Loucy (cell line): ENCODE measurements at regions not wholly inside any gene's neighbourhood (a gene's known extent, or its start where the extent isn't known, plus 50 kb on each side); places are given as distances from the start of the nearest gene placed in this dataset.

Experiments
- H2AFZ ChIP-seq: fragments of 200-600 bp; sonication (generic); 2 replicates; pipeline ENCODE4 v1.6.0; 2016; ENCODE audit warnings: antibody characterized with exemption, mild to moderate bottlenecking, low read length, moderate library complexity
- H3F3A ChIP-seq: fragments of 200-600 bp; 2 replicates; pipeline ENCODE4 v1.6.0; 2016; ENCODE audit warnings: antibody characterized with exemption, low read depth, mild to moderate bottlenecking
- H3K27me3 ChIP-seq: fragments of 200-600 bp; sonication (generic); 2 replicates; pipeline ENCODE4 v1.6.1; 2014; ENCODE audit warnings: low read length, mild to moderate bottlenecking; ENCODE audit not compliant: insufficient read depth, poor library complexity, severe bottlenecking
- H3K36me3 ChIP-seq: fragments of 200-600 bp; sonication (generic); 2 replicates; pipeline ENCODE4 v1.6.1; 2016; ENCODE audit warnings: low read length; ENCODE audit not compliant: insufficient read depth
- H3K4me1 ChIP-seq: fragments of 200-600 bp; sonication (generic); 2 replicates; pipeline ENCODE4 v1.5.1; 2014; ENCODE audit warnings: low read length, mild to moderate bottlenecking; ENCODE audit not compliant: insufficient read depth, poor library complexity, severe bottlenecking
- H3K4me2 ChIP-seq: fragments of 200-600 bp; sonication (generic); 2 replicates; pipeline ENCODE4 v1.6.0; 2014; ENCODE audit warnings: antibody characterized with exemption, low read length, low read depth, mild to moderate bottlenecking; ENCODE audit not compliant: poor library complexity, severe bottlenecking
- H3K4me3 ChIP-seq: fragments of 200-600 bp; sonication (generic); 2 replicates; pipeline ENCODE4 v1.5.1; 2014; ENCODE audit warnings: low read length, mild to moderate bottlenecking, mixed read lengths; ENCODE audit not compliant: poor library complexity, severe bottlenecking
- H3K79me2 ChIP-seq: fragments of 200-600 bp; sonication (generic); 2 replicates; pipeline ENCODE4 v1.6.1; 2014; ENCODE audit warnings: low read length; ENCODE audit not compliant: insufficient read depth
- H3K9ac ChIP-seq: fragments of 200-600 bp; sonication (generic); 2 replicates; pipeline ENCODE4 v1.6.0; 2014; ENCODE audit warnings: mild to moderate bottlenecking, low read depth, low read length, moderate library complexity; ENCODE audit not compliant: poor library complexity, severe bottlenecking
- H3K9me2 ChIP-seq: fragments of 200-600 bp; sonication (generic); replicated peaks from 2 replicates; pipeline ENCODE4 v1.6.1; 2016; ENCODE audit warnings: low read depth, low read length, mixed read lengths
- H3K9me3 ChIP-seq: fragments of 200-600 bp; sonication (generic); 2 replicates; pipeline ENCODE4 v1.6.1; 2014; ENCODE audit warnings: mild to moderate bottlenecking, antibody characterized with exemption, low read length, low read depth; ENCODE audit not compliant: insufficient read depth
- H4K20me1 ChIP-seq: fragments of 200-600 bp; sonication (generic); 2 replicates; pipeline ENCODE4 v1.6.0; 2014; ENCODE audit warnings: antibody characterized with exemption, low read length, mild to moderate bottlenecking; ENCODE audit not compliant: insufficient read depth, poor library complexity, severe bottlenecking
- EZH2phosphoT487 ChIP-seq: fragments of 200-600 bp; IDR thresholded peaks from 2 replicates; pipeline ENCODE4 v1.6.1; 2018; ENCODE audit warnings: antibody characterized with exemption, mild to moderate bottlenecking, moderate library complexity, borderline replicate concordance
- TF ChIP-seq, protein P1 (sequence below): fragments of 200-600 bp; sonication (generic); conservative IDR thresholded peaks from 2 replicates; pipeline ENCODE4 v1.5.1; 2014; ENCODE audit warnings: mild to moderate bottlenecking, antibody characterized with exemption, low read length

DNA sequence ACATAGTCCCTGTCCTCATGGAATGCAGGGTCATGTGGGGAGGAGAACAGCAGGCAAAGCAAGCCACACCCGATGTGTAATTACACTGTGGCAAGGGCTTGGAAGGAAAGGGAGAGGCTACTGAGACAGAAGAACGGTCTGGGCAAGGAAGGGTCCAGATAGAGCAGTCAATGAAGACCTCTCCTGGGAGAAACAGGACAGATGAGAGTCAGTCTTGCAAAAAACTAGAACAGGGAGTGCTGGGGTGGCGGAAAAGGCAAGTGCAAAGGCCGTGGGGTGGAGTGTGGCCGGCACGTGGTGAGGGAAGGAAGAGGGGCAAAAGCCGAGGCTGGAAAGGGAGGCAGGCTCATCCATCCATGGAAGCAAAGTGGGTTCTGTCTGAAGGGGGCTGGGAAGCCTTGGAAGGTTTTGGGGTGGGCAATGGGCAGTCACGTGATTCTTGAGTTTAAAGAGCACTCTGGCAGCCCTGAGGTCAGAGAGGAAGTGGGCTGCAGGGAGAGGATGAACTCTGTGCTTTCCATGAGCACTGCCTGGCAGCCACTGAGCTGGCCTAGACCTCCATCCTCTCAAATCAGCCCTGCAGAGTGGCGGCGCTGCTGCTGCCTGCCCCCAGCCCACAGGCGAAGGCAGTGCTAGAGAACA is 182.2 kb downstream of the INHBB start:
- H3K9me2 ChIP-seq, result no peaks in the 10 kb centered on the region
- TF ChIP-seq, protein P1, sequence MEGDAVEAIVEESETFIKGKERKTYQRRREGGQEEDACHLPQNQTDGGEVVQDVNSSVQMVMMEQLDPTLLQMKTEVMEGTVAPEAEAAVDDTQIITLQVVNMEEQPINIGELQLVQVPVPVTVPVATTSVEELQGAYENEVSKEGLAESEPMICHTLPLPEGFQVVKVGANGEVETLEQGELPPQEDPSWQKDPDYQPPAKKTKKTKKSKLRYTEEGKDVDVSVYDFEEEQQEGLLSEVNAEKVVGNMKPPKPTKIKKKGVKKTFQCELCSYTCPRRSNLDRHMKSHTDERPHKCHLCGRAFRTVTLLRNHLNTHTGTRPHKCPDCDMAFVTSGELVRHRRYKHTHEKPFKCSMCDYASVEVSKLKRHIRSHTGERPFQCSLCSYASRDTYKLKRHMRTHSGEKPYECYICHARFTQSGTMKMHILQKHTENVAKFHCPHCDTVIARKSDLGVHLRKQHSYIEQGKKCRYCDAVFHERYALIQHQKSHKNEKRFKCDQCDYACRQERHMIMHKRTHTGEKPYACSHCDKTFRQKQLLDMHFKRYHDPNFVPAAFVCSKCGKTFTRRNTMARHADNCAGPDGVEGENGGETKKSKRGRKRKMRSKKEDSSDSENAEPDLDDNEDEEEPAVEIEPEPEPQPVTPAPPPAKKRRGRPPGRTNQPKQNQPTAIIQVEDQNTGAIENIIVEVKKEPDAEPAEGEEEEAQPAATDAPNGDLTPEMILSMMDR, result no peak
- TF ChIP-seq EZH2phosphoT487, result no peak
- no peaks in the 10 kb centered on the region for H4K20me1 ChIP-seq
- H3K4me2 ChIP-seq, result no peak overlapping the region
- no peak overlapping the region for H2AFZ ChIP-seq
- H3K36me3 ChIP-seq, result no peaks in the 10 kb centered on the region
- H3K9ac ChIP-seq, result no peak overlapping the region
- no peaks in the 10 kb centered on the region for H3K9me3 ChIP-seq
- no peaks in the 10 kb centered on the region for H3K4me1 ChIP-seq
- no peaks in the 10 kb centered on the region for H3K27me3 ChIP-seq
- H3F3A ChIP-seq, result no peaks in the 10 kb centered on the region
- no peaks in the 10 kb centered on the region for H3K79me2 ChIP-seq
- H3K4me3 ChIP-seq, result no peak overlapping the region

DNA sequence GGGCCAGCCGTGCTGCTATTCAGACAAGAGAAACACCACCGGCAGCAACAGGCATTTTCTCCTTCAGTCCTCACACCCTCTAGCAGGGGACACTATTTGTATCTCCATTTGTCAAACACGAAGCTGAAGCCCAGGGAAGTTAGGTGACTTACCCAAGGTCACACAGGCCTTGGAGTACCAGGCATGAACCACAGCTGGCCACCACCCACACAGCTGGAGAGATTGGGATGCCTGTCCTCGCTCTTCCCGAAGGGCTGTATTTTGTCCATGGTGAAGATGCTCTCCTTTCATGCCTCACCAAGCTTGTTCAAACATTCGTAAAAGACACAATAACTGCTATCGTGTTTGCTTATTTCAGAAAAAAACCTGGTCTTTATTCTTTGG is 182.7 kb downstream of the INHBB start:
- H3K36me3 ChIP-seq, result no peaks in the 10 kb centered on the region
- H4K20me1 ChIP-seq, result no peaks in the 10 kb centered on the region
- H3K9me2 ChIP-seq, result no peaks in the 10 kb centered on the region
- H3K9me3 ChIP-seq, result no peaks in the 10 kb centered on the region
- H3K4me3 ChIP-seq, result no peak overlapping the region
- no peaks in the 10 kb centered on the region for H3K27me3 ChIP-seq
- no peaks in the 10 kb centered on the region for H3K79me2 ChIP-seq
- no peaks in the 10 kb centered on the region for H3F3A ChIP-seq
- H2AFZ ChIP-seq, result no peak overlapping the region
- H3K9ac ChIP-seq, result no peak overlapping the region
- H3K4me1 ChIP-seq, result no peaks in the 10 kb centered on the region
- TF ChIP-seq, protein P1, result no peak
- TF ChIP-seq EZH2phosphoT487, result no peak
- no peak overlapping the region for H3K4me2 ChIP-seq

DNA sequence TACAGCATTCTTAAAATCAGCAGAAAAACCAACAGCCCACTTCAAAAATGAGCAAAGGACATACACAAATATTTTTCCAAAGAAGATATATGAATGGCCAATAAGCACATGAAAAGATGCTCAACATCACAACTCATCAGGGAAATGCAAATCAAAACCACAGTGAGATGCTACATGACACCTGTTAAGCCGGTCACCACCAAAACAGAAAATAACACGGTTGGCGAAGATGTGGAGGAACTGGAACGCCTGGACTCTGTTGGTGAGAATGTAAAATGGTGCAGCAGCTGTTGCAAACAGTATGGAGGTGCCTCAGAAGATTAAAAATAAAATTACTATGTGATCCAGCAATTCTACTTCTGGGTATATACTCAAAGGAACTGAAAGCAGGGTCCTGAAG is 184.8 kb downstream of the INHBB start:
- no peak overlapping the region for H3K4me2 ChIP-seq
- no peaks in the 10 kb centered on the region for H3F3A ChIP-seq
- no peaks in the 10 kb centered on the region for H3K4me1 ChIP-seq
- no peaks in the 10 kb centered on the region for H3K79me2 ChIP-seq
- H4K20me1 ChIP-seq, result no peaks in the 10 kb centered on the region
- no peaks in the 10 kb centered on the region for H3K36me3 ChIP-seq
- no peaks in the 10 kb centered on the region for H3K9me3 ChIP-seq
- no peak overlapping the region for H2AFZ ChIP-seq
- no peak overlapping the region for H3K9ac ChIP-seq
- no peaks in the 10 kb centered on the region for H3K27me3 ChIP-seq
- H3K4me3 ChIP-seq, result no peak overlapping the region
- H3K9me2 ChIP-seq, result no peaks in the 10 kb centered on the region
- no peak for TF ChIP-seq EZH2phosphoT487
- TF ChIP-seq, protein P1, result no peak
